Activated naive CD4-positive, alpha-beta T cell treated with anti-CD3 and anti-CD28 coated beads, Interleukin-2, amount 10 ng/mL, durations not matched to agents 7 days and 5 days (primary cell): ENCODE measurements at regions not wholly inside any gene's neighbourhood (a gene's known extent, or its start where the extent isn't known, plus 50 kb on each side); places are given as distances from the start of the nearest gene placed in this dataset.
"Not testable (repeated sequence)": the region's sequence is repeated elsewhere in the genome, so short reads cannot be mapped to it uniquely, and the experiment has no call there.

Source experiments
- CTCF ChIA-PET: fragments of 350-600 bp; sonication (Branson Sonifier 250); formaldehyde crosslinking; loops from one replicate; lab custom pipeline; 2021; ENCODE audit warnings: antibody characterized with exemption; lab: Charles Lee
- DNase-seq: peaks from one replicate; pipeline ENCODE4 v3.0.0-alpha.2; 2020
- H3K27ac Mint-ChIP-seq: one replicate; pipeline ENCODE4 v1.8.0; 2021; ENCODE audit warnings: mild to moderate bottlenecking, moderate library complexity, mixed read lengths
- H3K27me3 Mint-ChIP-seq: one replicate; pipeline ENCODE4 v1.8.0; 2021; ENCODE audit warnings: mild to moderate bottlenecking, mixed read lengths
- H3K36me3 Mint-ChIP-seq: one replicate; pipeline ENCODE4 v1.8.0; 2021; ENCODE audit warnings: mixed read lengths
- H3K4me1 Mint-ChIP-seq: one replicate; pipeline ENCODE4 v1.8.0; 2021; ENCODE audit warnings: mixed read lengths
- H3K4me3 Mint-ChIP-seq: one replicate; pipeline ENCODE4 v1.8.0; 2021; ENCODE audit warnings: mild to moderate bottlenecking, moderate library complexity, mixed read lengths
- H3K9me3 Mint-ChIP-seq: one replicate; pipeline ENCODE4 v1.8.0; 2021; ENCODE audit warnings: mixed read lengths

- CTCF ChIA-PET: no interaction called here
- Mint-ChIP-seq H3K27ac (no peak overlapping the region), H3K4me1 (no peaks in the 10 kb centered on the region), H3K36me3 (no peaks in the 10 kb centered on the region), H3K9me3 (peaks cover 29% of the 10 kb centered on the region), H3K27me3 (no peaks in the 10 kb centered on the region), H3K4me3 (no peak overlapping the region)
- DNase-seq: no peak
Observed at GRCh38 chr14:48035836-48036235, 360.4 kb upstream of the MDGA2 start.

- Mint-ChIP-seq H3K36me3 (no peaks in the 10 kb centered on the region), H3K9me3 (peaks cover 11% of the 10 kb centered on the region), H3K4me1 (no peaks in the 10 kb centered on the region), H3K27me3 (no peaks in the 10 kb centered on the region), H3K4me3 (no peak overlapping the region), H3K27ac (no peak overlapping the region)
- CTCF ChIA-PET: no interaction called here
- DNase-seq: no peak
Observed at GRCh38 chr14:48027115-48027514, 351.7 kb upstream of the MDGA2 start.

- Mint-ChIP-seq H3K4me3 (no peak overlapping the region), H3K27me3 (no peaks in the 10 kb centered on the region), H3K36me3 (no peaks in the 10 kb centered on the region), H3K4me1 (no peaks in the 10 kb centered on the region), H3K27ac (no peak overlapping the region), H3K9me3 (peaks cover 11% of the 10 kb centered on the region)
- no peak for DNase-seq
- CTCF ChIA-PET: no interaction called here
Observed at GRCh38 chr14:48023881-48024280, 348.5 kb upstream of the MDGA2 start.

- DNase-seq, H3K9me3 Mint-ChIP-seq, H3K36me3 Mint-ChIP-seq, H3K4me3 Mint-ChIP-seq, H3K4me1 Mint-ChIP-seq, CTCF ChIA-PET, H3K27me3 Mint-ChIP-seq, H3K27ac Mint-ChIP-seq: not testable (repeated sequence)
Observed at GRCh38 chr14:48011484-48011883, 336.1 kb upstream of the MDGA2 start.

- DNase-seq: no peak
- no peaks in the 10 kb centered on the region for H3K4me1 Mint-ChIP-seq
- CTCF ChIA-PET: no interaction called here
- H3K36me3 Mint-ChIP-seq: no peaks in the 10 kb centered on the region
- H3K4me3 Mint-ChIP-seq: no peak overlapping the region
- H3K27me3 Mint-ChIP-seq: no peaks in the 10 kb centered on the region
- H3K27ac Mint-ChIP-seq: no peak overlapping the region
- H3K9me3 Mint-ChIP-seq: no peaks in the 10 kb centered on the region
Observed at GRCh38 chr14:48008646-48009045, 333.2 kb upstream of the MDGA2 start.

- CTCF ChIA-PET: no interaction called here
- Mint-ChIP-seq H3K9me3 (no peaks in the 10 kb centered on the region), H3K4me1 (no peaks in the 10 kb centered on the region), H3K4me3 (no peak overlapping the region), H3K27me3 (no peaks in the 10 kb centered on the region), H3K27ac (no peak overlapping the region), H3K36me3 (no peaks in the 10 kb centered on the region)
- DNase-seq: no peak
Observed at GRCh38 chr14:48005986-48006385, 330.6 kb upstream of the MDGA2 start.

- Mint-ChIP-seq H3K27me3 (no peaks in the 10 kb centered on the region), H3K27ac (no peak overlapping the region), H3K4me1 (no peaks in the 10 kb centered on the region), H3K36me3 (no peaks in the 10 kb centered on the region), H3K9me3 (peaks cover 5% of the 10 kb centered on the region), H3K4me3 (no peak overlapping the region)
- DNase-seq: no peak
- CTCF ChIA-PET: no interaction called here
Observed at GRCh38 chr14:47993883-47994282, 318.5 kb upstream of the MDGA2 start.

GRCh38 chr14:47988175-47988574 lies 312.8 kb upstream of the MDGA2 start:
- no peak for DNase-seq
- H3K4me1 Mint-ChIP-seq: no peaks in the 10 kb centered on the region
- H3K36me3 Mint-ChIP-seq: no peaks in the 10 kb centered on the region
- H3K4me3 Mint-ChIP-seq: no peak overlapping the region
- H3K27me3 Mint-ChIP-seq: no peaks in the 10 kb centered on the region
- CTCF ChIA-PET: no interaction called here
- no peak overlapping the region for H3K27ac Mint-ChIP-seq
- H3K9me3 Mint-ChIP-seq: no peaks in the 10 kb centered on the region

GRCh38 chr14:47978871-47979270 lies 303.5 kb upstream of the MDGA2 start:
- no peak for DNase-seq
- Mint-ChIP-seq H3K27ac (no peak overlapping the region), H3K4me3 (no peak overlapping the region), H3K36me3 (no peaks in the 10 kb centered on the region), H3K9me3 (peaks cover 9% of the 10 kb centered on the region), H3K27me3 (no peaks in the 10 kb centered on the region), H3K4me1 (no peaks in the 10 kb centered on the region)
- CTCF ChIA-PET: no interaction called here

- no peaks in the 10 kb centered on the region for H3K27me3 Mint-ChIP-seq
- H3K27ac Mint-ChIP-seq: no peak overlapping the region
- no peak for DNase-seq
- H3K9me3 Mint-ChIP-seq: peaks cover 20% of the 10 kb centered on the region
- no peak overlapping the region for H3K4me3 Mint-ChIP-seq
- CTCF ChIA-PET: no interaction called here
- H3K4me1 Mint-ChIP-seq: no peaks in the 10 kb centered on the region
- H3K36me3 Mint-ChIP-seq: no peaks in the 10 kb centered on the region
Observed at GRCh38 chr14:47976139-47976538, 300.7 kb upstream of the MDGA2 start.

- CTCF ChIA-PET: no interaction called here
- Mint-ChIP-seq H3K4me3 (no peak overlapping the region), H3K27me3 (no peaks in the 10 kb centered on the region), H3K4me1 (no peaks in the 10 kb centered on the region), H3K36me3 (no peaks in the 10 kb centered on the region), H3K27ac (no peak overlapping the region), H3K9me3 (peaks cover 5% of the 10 kb centered on the region)
- DNase-seq: no peak
Observed at GRCh38 chr14:47966076-47966810, 290.8 kb upstream of the MDGA2 start.

GRCh38 chr14:47961634-47962033 lies 286.2 kb upstream of the MDGA2 start:
- Mint-ChIP-seq H3K4me3 (no peak overlapping the region), H3K36me3 (no peaks in the 10 kb centered on the region)

GRCh38 chr14:47959740-47960139 lies 284.3 kb upstream of the MDGA2 start:
- Mint-ChIP-seq H3K36me3 (no peaks in the 10 kb centered on the region), H3K27ac (no peak overlapping the region)
- CTCF ChIA-PET: no interaction called here

More at GRCh38 chr14:47961634-47962033, 286.2 kb upstream of the MDGA2 start:
- peaks cover 3% of the 10 kb centered on the region for H3K9me3 Mint-ChIP-seq
- no peaks in the 10 kb centered on the region for H3K4me1 Mint-ChIP-seq
- no peak overlapping the region for H3K27ac Mint-ChIP-seq
- DNase-seq: no peak
- H3K27me3 Mint-ChIP-seq: no peaks in the 10 kb centered on the region
- CTCF ChIA-PET: no interaction called here

GRCh38 chr14:47949006-47949405 lies 273.6 kb upstream of the MDGA2 start:
- Mint-ChIP-seq H3K27ac (no peak overlapping the region), H3K27me3 (no peaks in the 10 kb centered on the region), H3K9me3 (peaks cover 7% of the 10 kb centered on the region), H3K4me1 (no peaks in the 10 kb centered on the region), H3K4me3 (no peak overlapping the region), H3K36me3 (no peaks in the 10 kb centered on the region)
- CTCF ChIA-PET: no interaction called here
- DNase-seq: no peak

More at GRCh38 chr14:47959740-47960139, 284.3 kb upstream of the MDGA2 start:
- Mint-ChIP-seq H3K4me1 (no peaks in the 10 kb centered on the region), H3K27me3 (no peaks in the 10 kb centered on the region), H3K4me3 (no peak overlapping the region), H3K9me3 (peaks cover 3% of the 10 kb centered on the region)
- no peak for DNase-seq

GRCh38 chr14:47935332-47935731 lies 259.9 kb upstream of the MDGA2 start:
- H3K9me3 Mint-ChIP-seq: peaks cover 6% of the 10 kb centered on the region
- H3K27ac Mint-ChIP-seq: no peak overlapping the region
- no peaks in the 10 kb centered on the region for H3K4me1 Mint-ChIP-seq
- no peaks in the 10 kb centered on the region for H3K36me3 Mint-ChIP-seq
- no peak overlapping the region for H3K4me3 Mint-ChIP-seq
- no peaks in the 10 kb centered on the region for H3K27me3 Mint-ChIP-seq
- no peak for DNase-seq
- CTCF ChIA-PET: no interaction called here
